ENCODE measurements at regions not wholly inside any gene's neighbourhood (a gene's known extent, or its start where the extent isn't known, plus 50 kb on each side); places are given as distances from the start of the nearest gene placed in this dataset.

DNA sequence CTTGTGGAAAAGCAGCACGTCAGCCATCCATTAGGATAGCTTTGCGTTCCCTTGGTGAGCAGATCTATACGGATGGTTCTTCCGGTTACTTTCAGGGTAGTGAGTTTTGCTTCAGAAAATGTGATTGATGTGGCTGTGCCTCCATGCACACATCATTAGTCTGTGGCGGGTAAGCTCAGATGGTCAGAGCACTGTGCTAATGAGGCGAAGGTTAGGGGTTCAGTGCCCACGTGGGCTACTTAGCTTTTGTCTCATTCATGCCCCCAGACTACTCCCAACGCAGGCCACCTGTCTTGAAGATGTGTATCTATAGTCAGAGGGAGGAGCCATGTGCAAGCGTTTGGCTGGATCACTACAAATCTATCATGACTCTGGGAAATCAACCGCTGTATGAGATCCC lies 322.8 kb upstream of the POU3F3 start:
- no peak overlapping the region for H3K27ac ChIP-seq (ENCODE audit: low read depth in 1 of 2, low read length in 1 of 2)
- no peaks in the 10 kb centered on the region for H3K36me3 ChIP-seq (ENCODE audit: control insufficient read depth in 4 of 4, insufficient read depth in 4 of 4, low read length in 4 of 4)
- WGBS, 2 donors = 81 to 85% methylated on average over 10 of the region's 10 CpGs
- no peak for TF ChIP-seq CTCF (IDR thresholded peaks at IDR 0.05; ENCODE audit: control extremely low read depth, extremely low read depth)
- H3K9me3 ChIP-seq (ENCODE audit: control insufficient read depth in 4 of 4, insufficient read depth in 3 of 4, low read length in 3 of 4) = peaks cover 0 to 2% (median 0%) of the 10 kb centered on the region in 4 donors
- no peaks in the 10 kb centered on the region for H3K27me3 ChIP-seq (ENCODE audit: control insufficient read depth in 3 of 3, insufficient read depth in 3 of 3, low read length in 2 of 3)
- H3K4me1 ChIP-seq (ENCODE audit: control insufficient read depth in 5 of 5, insufficient read depth in 5 of 5, low read length in 5 of 5) = no peaks in the 10 kb centered on the region
- H3K9ac ChIP-seq (ENCODE audit: insufficient read depth in 1 of 2, low read length in 2 of 2) = no peak overlapping the region
- no peak for ATAC-seq (ENCODE audit: insufficient read depth, low FRiP score)
- DNase-seq = no peak
- no peak overlapping the region for H3K4me3 ChIP-seq

GRCh38 chr2:104537116-104537515 lies 316.8 kb upstream of the POU3F3 start:
- ATAC-seq (ENCODE audit: insufficient read depth, low FRiP score) = no peak
- no peak for TF ChIP-seq CTCF (IDR thresholded peaks at IDR 0.05; ENCODE audit: control extremely low read depth, extremely low read depth)
- peaks cover 0 to 3% (median 0%) of the 10 kb centered on the region in 4 donors for H3K9me3 ChIP-seq (ENCODE audit: control insufficient read depth in 4 of 4, insufficient read depth in 3 of 4, low read length in 3 of 4)
- H3K27ac ChIP-seq (ENCODE audit: low read depth in 1 of 2, low read length in 1 of 2) = no peak overlapping the region
- 82 to 86% methylated on average over 5 of the region's 5 CpGs for WGBS, 2 donors
- no peaks in the 10 kb centered on the region for H3K36me3 ChIP-seq (ENCODE audit: control insufficient read depth in 4 of 4, insufficient read depth in 4 of 4, low read length in 4 of 4)
- H3K9ac ChIP-seq (ENCODE audit: insufficient read depth in 1 of 2, low read length in 2 of 2) = no peak overlapping the region
- H3K27me3 ChIP-seq (ENCODE audit: control insufficient read depth in 3 of 3, insufficient read depth in 3 of 3, low read length in 2 of 3) = no peaks in the 10 kb centered on the region
- H3K4me1 ChIP-seq (ENCODE audit: control insufficient read depth in 5 of 5, insufficient read depth in 5 of 5, low read length in 5 of 5) = no peaks in the 10 kb centered on the region
- H3K4me3 ChIP-seq = no peak overlapping the region
- no peak for DNase-seq

- DNase-seq (peak in 2 of 3 donors; percentile 21 to 59), ATAC-seq (ENCODE audit: insufficient read depth, low FRiP score) (no peak)
- Histone ChIP-seq H3K27me3 (ENCODE audit: control insufficient read depth in 3 of 3, insufficient read depth in 3 of 3, low read length in 2 of 3) (no peaks in the 10 kb centered on the region), H3K4me3 (no peak overlapping the region), H3K4me1 (ENCODE audit: control insufficient read depth in 5 of 5, insufficient read depth in 5 of 5, low read length in 5 of 5) (no peaks in the 10 kb centered on the region), H3K36me3 (ENCODE audit: control insufficient read depth in 4 of 4, insufficient read depth in 4 of 4, low read length in 4 of 4) (no peaks in the 10 kb centered on the region), H3K27ac (ENCODE audit: low read depth in 1 of 2, low read length in 1 of 2) (no peak overlapping the region), H3K9me3 (ENCODE audit: control insufficient read depth in 4 of 4, insufficient read depth in 3 of 4, low read length in 3 of 4) (peaks cover 0 to 3% (median 0%) of the 10 kb centered on the region in 4 donors), H3K9ac (ENCODE audit: insufficient read depth in 1 of 2, low read length in 2 of 2) (no peak overlapping the region)
- TF ChIP-seq CTCF (IDR thresholded peaks at IDR 0.05; ENCODE audit: control extremely low read depth, extremely low read depth) = no peak
- WGBS, 2 donors = 37 to 42% methylated on average over 7 of the region's 7 CpGs
Measured at GRCh38 chr2:104538077-104538476, 315.8 kb upstream of the POU3F3 start.

DNA sequence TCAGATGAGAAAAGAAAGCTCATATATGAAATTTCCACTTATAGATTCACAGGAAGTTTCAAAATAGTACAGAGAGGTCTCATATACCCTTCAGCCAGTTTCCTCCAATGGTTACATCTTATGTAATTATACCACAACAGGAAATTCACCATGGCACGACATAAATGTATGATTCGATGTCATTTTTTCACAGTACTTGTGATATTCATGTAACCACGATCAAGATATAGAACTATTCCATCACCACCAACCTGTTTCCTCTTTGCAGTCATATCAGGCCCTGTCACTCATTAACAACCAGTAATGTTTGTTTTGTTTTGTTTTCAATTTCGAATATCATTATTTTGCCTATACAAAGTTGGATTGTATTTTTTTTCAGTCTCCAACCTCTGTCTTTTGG lies 314.3 kb upstream of the POU3F3 start:
- DNase-seq = no peak
- Histone ChIP-seq H3K9me3 (ENCODE audit: control insufficient read depth in 4 of 4, insufficient read depth in 3 of 4, low read length in 3 of 4) (peaks cover 0 to 3% (median 0%) of the 10 kb centered on the region in 4 donors), H3K36me3 (ENCODE audit: control insufficient read depth in 4 of 4, insufficient read depth in 4 of 4, low read length in 4 of 4) (no peaks in the 10 kb centered on the region), H3K27ac (ENCODE audit: low read depth in 1 of 2, low read length in 1 of 2) (no peak overlapping the region), H3K9ac (ENCODE audit: insufficient read depth in 1 of 2, low read length in 2 of 2) (no peak overlapping the region), H3K4me1 (ENCODE audit: control insufficient read depth in 5 of 5, insufficient read depth in 5 of 5, low read length in 5 of 5) (no peaks in the 10 kb centered on the region), H3K27me3 (ENCODE audit: control insufficient read depth in 3 of 3, insufficient read depth in 3 of 3, low read length in 2 of 3) (no peaks in the 10 kb centered on the region), H3K4me3 (no peak overlapping the region)
- no peak for TF ChIP-seq CTCF (IDR thresholded peaks at IDR 0.05; ENCODE audit: control extremely low read depth, extremely low read depth)
- ATAC-seq (ENCODE audit: insufficient read depth, low FRiP score) = no peak
- WGBS, 2 donors = 28 to 58% methylated on average over 4 of the region's 4 CpGs
